ENCODE measurements at regions not wholly inside any gene's neighbourhood (a gene's known extent, or its start where the extent isn't known, plus 50 kb on each side); places are given as distances from the start of the nearest gene placed in this dataset.

DNA sequence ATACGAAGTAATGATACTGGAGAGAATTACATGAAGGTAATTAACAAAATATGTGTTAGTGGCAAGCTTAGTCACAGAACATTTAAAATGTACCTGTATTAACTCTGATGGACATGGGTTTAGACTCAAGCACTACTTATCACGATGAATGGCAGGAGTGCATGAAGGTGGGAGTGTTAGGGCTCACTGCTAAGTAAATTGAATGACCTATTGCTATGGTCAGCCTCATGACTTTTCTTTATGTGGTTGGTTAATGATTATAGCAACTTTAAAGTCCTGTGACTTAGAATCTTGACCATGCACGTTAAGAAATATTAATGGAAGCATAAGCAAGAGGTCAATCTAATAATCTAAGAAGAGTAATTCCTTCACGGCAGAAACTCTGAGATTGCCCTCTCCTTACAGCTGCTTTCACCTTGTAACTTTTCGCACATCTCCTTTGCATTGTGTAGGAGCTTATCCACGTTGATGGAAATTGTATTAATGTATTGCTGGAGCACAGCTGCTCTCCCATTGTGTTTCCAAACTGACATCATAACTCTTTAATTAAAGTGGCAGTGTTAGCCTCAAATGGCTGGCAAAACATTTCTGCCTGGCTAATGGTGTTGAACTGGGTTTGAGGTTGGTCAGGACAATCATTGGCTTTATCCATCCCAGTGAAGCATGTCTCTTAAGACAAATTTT lies 114.5 kb downstream of the RXFP2 start:
- no peak for DNase-seq (ENCODE audit: low spot score)

GRCh38 chr13:31859571-31859970 lies 120.2 kb downstream of the RXFP2 start:
- DNase-seq (ENCODE audit: low spot score), result no peak
- FAIRE-seq, result no peak

More for the DNA sequence above, 114.5 kb downstream of the RXFP2 start:
- peak; percentile 41 for FAIRE-seq

GRCh38 chr13:31860002-31860401 lies 120.7 kb downstream of the RXFP2 start:
- no peak for DNase-seq (ENCODE audit: low spot score)
- no peak for FAIRE-seq

DNA sequence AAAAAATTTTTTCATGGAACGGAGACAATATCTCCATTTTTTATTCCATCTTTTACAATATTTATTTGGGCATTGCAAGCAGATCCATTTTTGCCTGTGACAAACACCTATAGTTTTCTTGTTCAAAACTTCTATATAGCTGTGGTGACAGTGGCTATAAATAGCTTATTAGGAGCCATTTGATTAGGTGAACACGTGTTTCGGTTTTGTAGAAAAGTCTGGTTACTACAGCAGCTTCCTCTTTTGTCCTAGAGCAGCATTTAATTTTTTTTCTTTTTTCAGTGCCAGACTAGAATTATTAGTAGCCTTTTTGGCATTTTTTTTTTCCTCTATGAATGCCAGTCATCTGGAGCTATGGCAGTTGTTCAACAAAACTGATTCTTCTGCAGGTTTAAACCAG lies 123.5 kb downstream of the RXFP2 start:
- no peak for FAIRE-seq
- DNase-seq (ENCODE audit: low spot score), result no peak

DNA sequence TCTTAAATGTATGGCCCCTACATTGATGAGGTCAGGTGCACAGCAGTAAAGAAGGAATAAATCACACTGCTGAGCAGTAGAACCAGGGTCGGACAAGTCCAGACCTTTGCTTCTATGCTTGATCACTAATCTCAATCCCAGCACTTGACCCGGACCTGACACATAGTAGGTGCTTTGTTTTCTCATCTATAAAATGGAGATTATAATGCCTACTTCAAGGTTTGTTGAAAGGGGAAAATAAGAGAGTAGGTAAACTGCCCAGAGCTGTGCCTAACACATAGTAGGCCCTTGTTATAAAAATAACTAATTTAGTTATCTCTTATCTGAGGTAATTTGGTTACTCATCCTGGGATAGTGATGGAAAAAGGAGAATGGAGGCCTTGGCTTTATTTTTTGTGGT lies 125.0 kb downstream of the RXFP2 start:
- no peak for DNase-seq (ENCODE audit: low spot score)
- FAIRE-seq, result no peak

DNA sequence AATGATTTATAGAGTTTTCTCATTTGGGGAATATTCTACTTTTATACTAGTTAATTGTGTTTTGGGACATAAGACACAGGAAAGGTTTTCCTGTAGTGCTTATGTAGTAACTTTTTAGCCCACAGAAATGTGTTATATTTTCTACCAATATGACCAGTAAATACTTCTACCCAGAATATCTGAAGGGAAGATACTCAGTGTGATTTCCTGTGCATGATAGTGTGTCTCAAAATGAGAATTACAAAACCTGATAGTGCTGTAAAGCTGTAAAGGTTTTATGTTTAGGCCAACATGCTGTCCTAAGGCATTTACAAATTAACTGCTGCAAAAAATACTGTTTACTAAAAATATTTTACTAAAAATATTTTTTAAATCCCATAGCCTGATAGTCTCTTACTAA lies 126.8 kb downstream of the RXFP2 start:
- DNase-seq (ENCODE audit: low spot score), result no peak
- no peak for FAIRE-seq

- FAIRE-seq (no peak), DNase-seq (ENCODE audit: low spot score) (no peak)
Measured at GRCh38 chr13:31867709-31868108, 128.4 kb downstream of the RXFP2 start.

- no peak for FAIRE-seq
- DNase-seq (ENCODE audit: low spot score), result no peak
Measured at GRCh38 chr13:31869582-31869981, 130.3 kb downstream of the RXFP2 start.

DNA sequence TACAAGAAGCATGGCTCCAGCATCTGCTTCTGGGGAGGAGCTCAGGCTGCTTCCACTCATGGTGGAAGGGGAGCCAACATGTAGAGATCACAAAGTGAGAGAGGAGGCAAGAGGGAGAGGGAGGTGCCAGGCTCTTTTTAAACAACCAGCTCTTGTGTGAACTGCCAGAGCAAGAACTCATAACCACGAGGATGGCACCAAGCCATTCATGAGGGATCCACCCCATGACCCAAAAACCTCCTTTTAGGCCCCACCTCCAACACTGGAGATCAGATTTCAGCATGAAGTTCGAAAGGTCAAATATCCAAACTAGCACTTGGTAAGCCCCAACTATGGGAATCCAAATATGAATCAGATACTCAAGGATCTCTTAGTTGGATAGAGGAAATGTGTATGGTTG lies 131.2 kb downstream of the RXFP2 start:
- FAIRE-seq (no peak), DNase-seq (ENCODE audit: low spot score) (no peak)

DNA sequence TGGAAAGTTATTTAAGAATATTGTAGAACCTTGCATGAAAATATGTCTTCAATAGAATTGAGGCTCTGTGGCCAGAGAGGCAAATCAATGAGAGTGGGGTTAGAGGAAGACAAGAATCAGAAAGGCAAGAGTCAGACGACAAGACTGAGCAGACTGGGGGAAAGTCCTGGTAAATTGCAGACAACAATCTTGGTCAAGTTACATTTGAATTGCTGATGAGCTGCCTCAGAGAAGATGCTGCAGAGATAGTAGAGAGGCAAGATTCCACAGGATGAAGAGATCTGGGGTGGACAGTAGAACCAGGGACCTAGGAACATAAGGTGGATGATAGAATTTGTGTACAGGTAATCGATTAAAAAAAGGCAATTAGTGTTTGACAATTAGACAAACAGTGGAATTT lies 133.8 kb downstream of the RXFP2 start:
- DNase-seq (ENCODE audit: low spot score), result no peak
- no peak for FAIRE-seq

GRCh38 chr13:31875134-31875533 lies 135.8 kb downstream of the RXFP2 start:
- DNase-seq (ENCODE audit: low spot score), result no peak
- no peak for FAIRE-seq

DNA sequence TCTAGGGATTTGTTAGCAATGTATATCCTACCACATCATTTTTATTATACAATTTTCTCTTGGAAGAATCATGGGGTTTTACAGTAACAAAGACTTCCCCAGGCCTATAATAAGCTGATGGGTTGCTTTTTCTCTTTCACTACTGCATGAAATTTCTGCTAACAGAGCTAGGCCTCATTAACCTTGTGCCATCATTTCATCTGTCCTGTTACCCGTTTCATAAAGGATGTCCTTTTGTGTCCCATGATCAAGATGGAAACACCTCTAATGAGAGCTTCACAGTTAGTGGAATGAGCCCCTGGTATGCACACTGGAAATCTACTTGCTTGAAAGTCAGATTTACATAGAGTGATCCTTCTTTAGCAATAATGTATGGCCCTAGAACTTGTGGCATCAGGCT lies 138.7 kb downstream of the RXFP2 start:
- DNase-seq (ENCODE audit: low spot score) (no peak), FAIRE-seq (no peak)

GRCh38 chr13:31878495-31878894 lies 139.2 kb downstream of the RXFP2 start:
- DNase-seq (ENCODE audit: low spot score) (no peak), FAIRE-seq (no peak)

- no peak for DNase-seq (ENCODE audit: low spot score)
- FAIRE-seq, result no peak
Measured at GRCh38 chr13:31878955-31879354, 139.6 kb downstream of the RXFP2 start.

- FAIRE-seq (no peak), DNase-seq (ENCODE audit: low spot score) (no peak)
Measured at GRCh38 chr13:31880851-31881494, 141.6 kb downstream of the RXFP2 start.

GRCh38 chr13:31881495-31881882 lies 142.2 kb downstream of the RXFP2 start:
- DNase-seq (ENCODE audit: low spot score) (no peak), FAIRE-seq (no peak)

DNA sequence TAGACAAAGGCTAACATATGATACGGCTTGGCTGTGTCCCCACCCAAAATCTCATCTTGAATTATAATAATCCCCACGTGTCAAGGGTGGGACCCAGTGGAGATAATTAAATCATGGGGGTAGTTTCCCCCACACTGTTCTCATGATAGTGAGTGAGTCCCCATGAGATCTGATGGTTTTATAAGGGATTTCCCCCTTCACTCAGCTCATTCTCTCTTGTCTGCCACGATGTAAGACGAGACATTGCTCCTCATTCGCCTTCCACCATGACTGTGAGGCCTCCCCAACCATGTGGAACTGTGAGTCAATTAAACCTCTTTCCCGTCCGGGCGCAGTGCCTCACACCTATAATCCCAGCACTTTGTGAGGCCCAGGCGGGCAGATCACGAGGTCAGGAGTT lies 143.5 kb downstream of the RXFP2 start:
- FAIRE-seq (no peak), DNase-seq (ENCODE audit: low spot score) (no peak)

DNA sequence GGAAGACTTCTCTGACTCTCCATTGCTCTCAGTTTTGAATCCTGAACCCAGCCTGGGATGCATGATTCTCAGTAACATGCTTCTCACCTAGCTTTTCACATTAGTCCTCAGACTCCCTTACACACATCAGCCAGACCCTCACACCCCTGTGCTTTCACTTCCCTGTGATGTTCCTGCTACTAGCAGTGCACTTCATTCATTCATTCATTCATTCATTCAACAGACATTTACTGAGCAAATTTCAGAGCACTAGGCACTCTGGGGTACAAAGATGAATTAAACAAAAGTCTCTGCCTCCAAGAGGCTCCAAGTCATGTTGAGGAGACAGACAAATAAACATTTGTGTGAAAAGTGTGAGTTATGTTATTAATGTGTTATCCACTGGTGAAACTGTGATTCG lies 145.2 kb downstream of the RXFP2 start:
- FAIRE-seq, result no peak
- DNase-seq (ENCODE audit: low spot score), result no peak

DNA sequence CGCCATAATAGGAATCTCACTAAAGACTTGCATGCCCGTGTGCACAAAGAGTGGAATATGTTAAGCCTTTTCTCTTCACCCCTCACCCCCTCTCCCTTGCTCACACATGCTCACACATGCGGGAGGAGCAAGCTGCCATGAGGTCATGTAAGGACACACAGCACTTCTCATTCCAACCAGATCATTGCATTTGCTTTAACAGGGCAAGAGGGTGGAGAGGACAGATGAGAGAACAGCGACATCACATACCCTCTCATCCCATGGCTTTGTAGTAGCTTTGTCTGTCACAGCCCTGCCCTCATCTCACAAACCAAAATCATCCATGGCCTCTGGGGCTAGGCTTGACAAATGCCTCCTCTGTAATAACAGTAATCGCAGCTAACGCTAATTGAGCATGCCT lies 145.6 kb upstream of the FRY start:
- DNase-seq (ENCODE audit: low spot score) (no peak), FAIRE-seq (no peak)

- FAIRE-seq (no peak), DNase-seq (ENCODE audit: low spot score) (no peak)
Measured at GRCh38 chr13:31887286-31887685, 144.3 kb upstream of the FRY start.

DNA sequence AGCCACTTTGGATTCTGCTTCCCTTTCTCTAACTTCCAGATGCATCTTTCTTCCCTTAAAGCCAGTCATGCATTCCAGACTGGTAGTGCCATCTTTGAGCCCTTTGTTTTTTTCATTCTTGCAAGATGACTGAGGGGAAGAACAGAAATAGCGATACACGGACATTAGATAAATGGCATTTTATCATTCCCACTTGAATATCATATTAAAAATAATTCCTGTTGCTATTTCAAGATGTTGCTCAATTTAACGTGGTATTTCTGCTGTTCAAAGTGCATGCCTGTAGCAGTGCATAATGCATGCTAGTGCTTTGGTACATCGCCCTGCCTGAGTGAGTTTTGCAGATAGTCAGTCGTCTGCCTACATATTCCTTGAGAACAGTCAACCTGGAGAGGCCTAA lies 140.6 kb upstream of the FRY start:
- DNase-seq (ENCODE audit: low spot score), result no peak

DNA sequence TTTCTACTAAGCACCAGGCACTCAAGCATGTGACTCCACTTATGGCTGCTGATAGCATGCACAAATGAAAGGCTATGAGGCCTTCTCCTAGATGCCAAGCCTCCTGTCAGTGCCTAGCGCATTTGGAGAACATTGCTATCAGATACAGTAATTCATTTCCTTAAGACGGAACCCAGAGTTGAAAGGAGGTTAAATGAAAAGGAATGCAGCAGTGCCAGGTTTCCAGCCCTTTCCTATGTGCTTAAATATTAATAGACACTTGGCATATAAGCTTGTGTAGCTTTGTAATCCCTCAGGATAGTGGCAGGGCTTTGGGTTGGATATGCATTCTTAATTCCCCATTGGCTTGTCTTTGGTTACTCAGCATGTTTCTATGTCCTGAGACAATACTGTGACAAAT lies 140.1 kb upstream of the FRY start:
- no peak for DNase-seq (ENCODE audit: low spot score)
- no peak for FAIRE-seq

More for the DNA sequence above, 140.6 kb upstream of the FRY start:
- FAIRE-seq, result no peak

- FAIRE-seq (no peak), DNase-seq (ENCODE audit: low spot score) (no peak)
Measured at GRCh38 chr13:31894931-31895330, 136.6 kb upstream of the FRY start.

All from RCC 7860 (cell line).